Caco-2 (cell line): ENCODE measurements at regions not wholly inside any gene's neighbourhood (a gene's known extent, or its start where the extent isn't known, plus 50 kb on each side); places are given as distances from the start of the nearest gene placed in this dataset.

ENCODE experiments used
- BruUV-seq: library from RNA; stranded (reverse); fragments of 400-500 nt; replicated peaks from 2 replicates; lab custom pipeline; 2021; lab: Mats Ljungman, UMichigan
- CTCF ChIA-PET: fragments of 300-600 bp; sonication (Branson Sonifier 250); formaldehyde crosslinking; loops from one replicate; lab custom pipeline; 2022; ENCODE audit warnings: antibody characterized with exemption; lab: Charles Lee
- POLR2A ChIA-PET: fragments of 300-600 bp; sonication (Branson Sonifier 250); formaldehyde crosslinking; loops from one replicate; lab custom pipeline; 2022; ENCODE audit warnings: antibody characterized with exemption; lab: Charles Lee
- DNase-seq, 2 experiments: peaks; one replicate each; pipeline versions ENCODE4 v3.0.0 to v3.0.0-alpha.2; 2020 to 2022
- H3K27me3 ChIP-seq: replicated peaks from 2 replicates; pipeline ENCODE4 v1.6.0; 2011; ENCODE audit warnings: low read length; ENCODE audit not compliant: control insufficient read depth, insufficient read depth
- H3K36me3 ChIP-seq: 2 replicates; pipeline ENCODE4 v1.5.1; 2011; ENCODE audit warnings: low read length; ENCODE audit not compliant: control insufficient read depth, insufficient read depth
- H3K4me1 ChIP-seq: fragments of 250-450 bp; sonication (Bioruptor Pico); 2 replicates; pipeline ENCODE4 v1.5.1; 2020; ENCODE audit warnings: mild to moderate bottlenecking
- H3K4me3 ChIP-seq: 2 replicates; pipeline ENCODE4 v1.5.1; 2011; ENCODE audit warnings: low read depth, mild to moderate bottlenecking, control low read depth, low read length
- H3K9me3 ChIP-seq: fragments of 250-450 bp; sonication (Bioruptor Pico); 2 replicates; pipeline ENCODE4 v1.5.1; 2020; ENCODE audit warnings: mild to moderate bottlenecking, moderate library complexity
- H3K27ac Mint-ChIP-seq: one replicate; pipeline ENCODE4 v1.8.0; 2022; ENCODE audit warnings: mixed read lengths; ENCODE audit not compliant: unreplicated experiment
- H3K27me3 Mint-ChIP-seq: one replicate; pipeline ENCODE4 v1.8.0; 2022; ENCODE audit warnings: mixed read lengths; ENCODE audit not compliant: insufficient read depth, unreplicated experiment
- H3K36me3 Mint-ChIP-seq: one replicate; pipeline ENCODE4 v1.8.0; 2022; ENCODE audit warnings: mild to moderate bottlenecking, mixed read lengths; ENCODE audit not compliant: insufficient read depth, unreplicated experiment
- H3K4me1 Mint-ChIP-seq: one replicate; pipeline ENCODE4 v1.8.0; 2022; ENCODE audit warnings: low read depth, mixed read lengths; ENCODE audit not compliant: unreplicated experiment
- H3K4me3 Mint-ChIP-seq: one replicate; pipeline ENCODE4 v1.8.0; 2022; ENCODE audit warnings: mild to moderate bottlenecking, moderate library complexity, mixed read lengths; ENCODE audit not compliant: unreplicated experiment
- H3K9me3 Mint-ChIP-seq: one replicate; pipeline ENCODE4 v1.8.0; 2022; ENCODE audit warnings: mixed read lengths; ENCODE audit not compliant: unreplicated experiment
- intact Hi-C: fragments of 100-400 bp; cut with micrococcal nuclease; formaldehyde crosslinking; loops from one replicate; pipeline ENCODE4 v1.10.0; 2022; ENCODE audit not compliant: unreplicated experiment
- TF ChIP-seq, protein P1 (sequence below), 2 experiments: fragments of 200-600 bp in 1 of 2; IDR thresholded peaks; 1 replicate in 1 of 2; 2 replicates in 1 of 2; pipeline versions ENCODE4 v1.5.1 to v1.8.0; 2011 to 2022; ENCODE audit warnings: antibody characterized with exemption in 1 of 2, control low read depth in 1 of 2, inconsistent platforms in 1 of 2, low read depth in 1 of 2, low read length in 1 of 2, mild to moderate bottlenecking in 1 of 2, moderate library complexity in 1 of 2; ENCODE audit not compliant: insufficient read depth in 1 of 2, severe bottlenecking in 1 of 2, unreplicated experiment in 1 of 2

DNA sequence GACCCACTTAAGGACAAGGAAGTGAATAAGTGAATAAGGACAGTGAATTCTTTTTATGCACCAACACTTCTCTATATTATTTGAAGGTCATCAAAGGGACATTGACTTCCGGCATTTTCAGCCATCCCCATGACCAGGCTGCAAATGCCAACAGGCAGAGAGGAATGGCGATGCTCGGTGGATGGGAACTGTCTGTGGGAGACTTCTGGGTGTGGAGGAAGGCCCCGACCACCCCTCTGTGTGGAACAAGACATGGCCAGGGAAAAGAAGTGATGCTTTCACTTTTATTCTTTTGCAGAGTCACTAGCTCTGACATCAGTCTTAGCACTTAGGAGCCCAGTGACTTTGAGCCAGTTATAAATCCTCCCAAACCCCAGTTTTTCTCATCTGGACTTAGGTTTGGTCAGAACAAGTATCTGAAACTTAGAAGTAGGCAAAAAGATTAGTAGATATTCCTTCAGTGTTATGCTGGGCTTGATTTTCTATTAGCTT lies 84.5 kb downstream of the KBTBD8 start:
- intact Hi-C loops = no loop called here
- H3K27me3 ChIP-seq = no peaks in the 10 kb centered on the region
- Mint-ChIP-seq H3K27ac (no peak overlapping the region), H3K36me3 (no peaks in the 10 kb centered on the region), H3K4me3 (no peak overlapping the region), H3K27me3 (peaks cover 15% of the 10 kb centered on the region), H3K4me1 (no peaks in the 10 kb centered on the region), H3K9me3 (peaks cover 33% of the 10 kb centered on the region)
- POLR2A ChIA-PET = no interaction called here
- no TSS peak for BruUV-seq
- H3K4me1 ChIP-seq = no peaks in the 10 kb centered on the region
- no peaks in the 10 kb centered on the region for H3K36me3 ChIP-seq
- TF ChIP-seq, protein P1, sequence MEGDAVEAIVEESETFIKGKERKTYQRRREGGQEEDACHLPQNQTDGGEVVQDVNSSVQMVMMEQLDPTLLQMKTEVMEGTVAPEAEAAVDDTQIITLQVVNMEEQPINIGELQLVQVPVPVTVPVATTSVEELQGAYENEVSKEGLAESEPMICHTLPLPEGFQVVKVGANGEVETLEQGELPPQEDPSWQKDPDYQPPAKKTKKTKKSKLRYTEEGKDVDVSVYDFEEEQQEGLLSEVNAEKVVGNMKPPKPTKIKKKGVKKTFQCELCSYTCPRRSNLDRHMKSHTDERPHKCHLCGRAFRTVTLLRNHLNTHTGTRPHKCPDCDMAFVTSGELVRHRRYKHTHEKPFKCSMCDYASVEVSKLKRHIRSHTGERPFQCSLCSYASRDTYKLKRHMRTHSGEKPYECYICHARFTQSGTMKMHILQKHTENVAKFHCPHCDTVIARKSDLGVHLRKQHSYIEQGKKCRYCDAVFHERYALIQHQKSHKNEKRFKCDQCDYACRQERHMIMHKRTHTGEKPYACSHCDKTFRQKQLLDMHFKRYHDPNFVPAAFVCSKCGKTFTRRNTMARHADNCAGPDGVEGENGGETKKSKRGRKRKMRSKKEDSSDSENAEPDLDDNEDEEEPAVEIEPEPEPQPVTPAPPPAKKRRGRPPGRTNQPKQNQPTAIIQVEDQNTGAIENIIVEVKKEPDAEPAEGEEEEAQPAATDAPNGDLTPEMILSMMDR (IDR thresholded peaks at IDR 0.05; ENCODE audit: insufficient read depth in 1 of 2, low read depth in 1 of 2, low read length in 1 of 2, severe bottlenecking in 1 of 2, unreplicated experiment in 1 of 2) = no peak
- 0 out of 2 replicates have a peak, but pooled peaks cover 3% of the 10 kb centered on the region for H3K9me3 ChIP-seq
- H3K4me3 ChIP-seq = no peak overlapping the region
- CTCF ChIA-PET = no interaction called here
- no peak for DNase-seq

DNA sequence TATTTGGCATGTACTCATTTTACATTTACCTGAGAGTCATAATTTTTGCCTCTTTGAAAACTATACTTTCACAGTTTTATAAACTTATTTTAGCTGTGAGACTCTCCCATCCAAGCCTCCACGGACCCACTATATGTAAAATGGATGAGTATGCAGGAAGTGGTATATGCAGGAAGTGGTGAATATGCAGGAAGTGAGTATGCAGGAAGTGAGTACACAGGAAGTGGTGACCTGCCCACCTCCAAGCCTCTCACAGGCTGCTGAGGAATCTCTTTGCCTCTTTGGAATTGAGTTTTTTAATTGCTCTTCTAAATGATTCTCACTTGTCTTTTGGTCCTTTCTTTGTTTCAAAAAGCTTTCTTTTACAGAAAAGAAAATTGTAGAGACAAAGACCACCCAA lies 85.2 kb downstream of the KBTBD8 start:
- H3K9me3 Mint-ChIP-seq = peaks cover 33% of the 10 kb centered on the region
- H3K36me3 Mint-ChIP-seq = no peaks in the 10 kb centered on the region
- no peak for DNase-seq
- no peak overlapping the region for H3K27ac Mint-ChIP-seq
- H3K4me1 Mint-ChIP-seq = no peaks in the 10 kb centered on the region
- H3K4me3 Mint-ChIP-seq = no peak overlapping the region
- TF ChIP-seq, protein P1 (IDR thresholded peaks at IDR 0.05; ENCODE audit: insufficient read depth in 1 of 2, low read depth in 1 of 2, low read length in 1 of 2, severe bottlenecking in 1 of 2, unreplicated experiment in 1 of 2) = no peak
- no peaks in the 10 kb centered on the region for H3K4me1 ChIP-seq
- H3K9me3 ChIP-seq = 0 out of 2 replicates have a peak, but pooled peaks cover 8% of the 10 kb centered on the region
- intact Hi-C loops = no loop called here
- CTCF ChIA-PET = no interaction called here
- no TSS peak for BruUV-seq
- H3K27me3 Mint-ChIP-seq = peaks cover 16% of the 10 kb centered on the region
- POLR2A ChIA-PET = no interaction called here
- no peak overlapping the region for H3K4me3 ChIP-seq
- H3K36me3 ChIP-seq = no peaks in the 10 kb centered on the region
- no peaks in the 10 kb centered on the region for H3K27me3 ChIP-seq

DNA sequence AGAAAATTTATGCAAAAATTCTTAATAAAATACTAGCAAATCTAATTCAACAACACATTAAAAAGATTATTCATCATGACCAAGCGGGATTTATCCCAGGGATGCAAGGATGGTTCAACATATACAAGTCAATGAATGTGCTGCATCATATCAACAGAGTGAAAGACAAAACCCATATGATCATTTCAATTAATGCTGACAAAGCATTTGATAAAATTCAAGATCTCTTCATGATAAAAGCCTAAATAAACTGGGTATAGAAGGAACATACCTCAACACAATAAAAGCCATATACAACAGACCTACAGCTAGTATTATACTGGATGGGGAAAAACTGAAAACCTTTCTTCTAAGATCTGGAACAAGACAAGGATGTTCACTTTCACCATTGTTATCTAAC lies 89.7 kb downstream of the KBTBD8 start:
- Histone ChIP-seq H3K9me3 (peaks cover 8% of the 10 kb centered on the region; the same call in 1 of the 2 replicates), H3K4me1 (no peaks in the 10 kb centered on the region), H3K4me3 (no peak overlapping the region), H3K27me3 (no peaks in the 10 kb centered on the region), H3K36me3 (no peaks in the 10 kb centered on the region)
- TF ChIP-seq, protein P1 (IDR thresholded peaks at IDR 0.05; ENCODE audit: insufficient read depth in 1 of 2, low read depth in 1 of 2, low read length in 1 of 2, severe bottlenecking in 1 of 2, unreplicated experiment in 1 of 2) = no peak
- no TSS peak for BruUV-seq
- Mint-ChIP-seq H3K4me3 (no peak overlapping the region), H3K36me3 (no peaks in the 10 kb centered on the region), H3K27ac (no peak overlapping the region), H3K27me3 (peaks cover 8% of the 10 kb centered on the region), H3K4me1 (no peaks in the 10 kb centered on the region), H3K9me3 (peaks cover 33% of the 10 kb centered on the region)
- POLR2A ChIA-PET = no interaction called here
- intact Hi-C loops = no loop called here
- CTCF ChIA-PET = no interaction called here
- DNase-seq = no peak
